ENCODE measurements at regions not wholly inside any gene's neighbourhood (a gene's known extent, or its start where the extent isn't known, plus 50 kb on each side); places are given as distances from the start of the nearest gene placed in this dataset.

- H3K9me3 ChIP-seq (ENCODE audit: control insufficient read depth, insufficient read depth, low read depth, low read length) = no peaks in the 10 kb centered on the region
- no peak for DNase-seq (ENCODE audit: low read depth in 2 of 2)
- no peaks in the 10 kb centered on the region for H3K79me2 ChIP-seq (ENCODE audit: control insufficient read depth, insufficient read depth, low read length)
- no peak overlapping the region for H3K9ac ChIP-seq (ENCODE audit: insufficient read depth, low read length)
- H3K4me3 ChIP-seq (replicated peaks in 1 of 4; ENCODE audit: control extremely low read depth in 1 of 4, insufficient read depth in 1 of 4, low read depth in 3 of 4, low read length in 4 of 4) = no peak overlapping the region
- H4K20me1 ChIP-seq (ENCODE audit: control insufficient read depth, extremely low read depth, insufficient read depth, low read length) = no peaks in the 10 kb centered on the region
- no peak for TF ChIP-seq CTCF (conservative IDR thresholded peaks at IDR 0.05 in 1 of 2, IDR thresholded peaks at IDR 0.05 in 1 of 2; ENCODE audit: low read depth in 1 of 2, low read length in 2 of 2)
- no peak for TF ChIP-seq EZH2 (IDR thresholded peaks at IDR 0.05; ENCODE audit: low read length, missing control alignments)
- no peak overlapping the region for H2AFZ ChIP-seq (ENCODE audit: low read length)
- H3K36me3 ChIP-seq (ENCODE audit: control insufficient read depth, insufficient read depth, low read length) = no peaks in the 10 kb centered on the region
- no peak overlapping the region for H3K4me2 ChIP-seq (ENCODE audit: extremely low read depth, insufficient read depth, low read length)
- H3K27me3 ChIP-seq (ENCODE audit: control insufficient read depth, insufficient read depth, low read length) = no peaks in the 10 kb centered on the region
- no peak overlapping the region for H3K27ac ChIP-seq (ENCODE audit: insufficient read depth, low read length)
- H3K4me1 ChIP-seq (ENCODE audit: control insufficient read depth, extremely low read depth, insufficient read depth, low read length) = no peaks in the 10 kb centered on the region
Observed at GRCh38 chr6:63391203-63391970, 71.6 kb upstream of the LGSN start.

GRCh38 chr6:63392092-63392724 lies 72.4 kb upstream of the LGSN start:
- H3K27ac ChIP-seq (ENCODE audit: insufficient read depth, low read length) = no peak overlapping the region
- no peak overlapping the region for H3K4me2 ChIP-seq (ENCODE audit: extremely low read depth, insufficient read depth, low read length)
- H3K9me3 ChIP-seq (ENCODE audit: control insufficient read depth, insufficient read depth, low read depth, low read length) = no peaks in the 10 kb centered on the region
- H4K20me1 ChIP-seq (ENCODE audit: control insufficient read depth, extremely low read depth, insufficient read depth, low read length) = no peaks in the 10 kb centered on the region
- H2AFZ ChIP-seq (ENCODE audit: low read length) = no peak overlapping the region
- H3K4me3 ChIP-seq (replicated peaks in 1 of 4; ENCODE audit: control extremely low read depth in 1 of 4, insufficient read depth in 1 of 4, low read depth in 3 of 4, low read length in 4 of 4) = no peak overlapping the region
- H3K36me3 ChIP-seq (ENCODE audit: control insufficient read depth, insufficient read depth, low read length) = no peaks in the 10 kb centered on the region
- no peaks in the 10 kb centered on the region for H3K4me1 ChIP-seq (ENCODE audit: control insufficient read depth, extremely low read depth, insufficient read depth, low read length)
- H3K9ac ChIP-seq (ENCODE audit: insufficient read depth, low read length) = no peak overlapping the region
- H3K79me2 ChIP-seq (ENCODE audit: control insufficient read depth, insufficient read depth, low read length) = no peaks in the 10 kb centered on the region
- TF ChIP-seq CTCF (conservative IDR thresholded peaks at IDR 0.05 in 1 of 2, IDR thresholded peaks at IDR 0.05 in 1 of 2; ENCODE audit: low read depth in 1 of 2, low read length in 2 of 2) (no peak), EZH2 (IDR thresholded peaks at IDR 0.05; ENCODE audit: low read length, missing control alignments) (no peak)
- H3K27me3 ChIP-seq (ENCODE audit: control insufficient read depth, insufficient read depth, low read length) = no peaks in the 10 kb centered on the region
- DNase-seq (ENCODE audit: low read depth in 2 of 2) = no peak

- H3K4me1 ChIP-seq (ENCODE audit: control insufficient read depth, extremely low read depth, insufficient read depth, low read length) = no peaks in the 10 kb centered on the region
- H4K20me1 ChIP-seq (ENCODE audit: control insufficient read depth, extremely low read depth, insufficient read depth, low read length) = no peaks in the 10 kb centered on the region
- no peak for DNase-seq (ENCODE audit: low read depth in 2 of 2)
- H3K4me3 ChIP-seq (replicated peaks in 1 of 4; ENCODE audit: control extremely low read depth in 1 of 4, insufficient read depth in 1 of 4, low read depth in 3 of 4, low read length in 4 of 4) = no peak overlapping the region
- H3K79me2 ChIP-seq (ENCODE audit: control insufficient read depth, insufficient read depth, low read length) = no peaks in the 10 kb centered on the region
- H2AFZ ChIP-seq (ENCODE audit: low read length) = no peak overlapping the region
- H3K27me3 ChIP-seq (ENCODE audit: control insufficient read depth, insufficient read depth, low read length) = no peaks in the 10 kb centered on the region
- no peaks in the 10 kb centered on the region for H3K36me3 ChIP-seq (ENCODE audit: control insufficient read depth, insufficient read depth, low read length)
- no peaks in the 10 kb centered on the region for H3K9me3 ChIP-seq (ENCODE audit: control insufficient read depth, insufficient read depth, low read depth, low read length)
- TF ChIP-seq EZH2 (IDR thresholded peaks at IDR 0.05; ENCODE audit: low read length, missing control alignments) (no peak), CTCF (conservative IDR thresholded peaks at IDR 0.05 in 1 of 2, IDR thresholded peaks at IDR 0.05 in 1 of 2; ENCODE audit: low read depth in 1 of 2, low read length in 2 of 2) (no peak)
- H3K27ac ChIP-seq (ENCODE audit: insufficient read depth, low read length) = no peak overlapping the region
- no peak overlapping the region for H3K4me2 ChIP-seq (ENCODE audit: extremely low read depth, insufficient read depth, low read length)
- H3K9ac ChIP-seq (ENCODE audit: insufficient read depth, low read length) = no peak overlapping the region
Observed at GRCh38 chr6:63394656-63395308, 75.0 kb upstream of the LGSN start.
